ENCODE measurements at regions not wholly inside any gene's neighbourhood (a gene's known extent, or its start where the extent isn't known, plus 50 kb on each side); places are given as distances from the start of the nearest gene placed in this dataset.

DNA sequence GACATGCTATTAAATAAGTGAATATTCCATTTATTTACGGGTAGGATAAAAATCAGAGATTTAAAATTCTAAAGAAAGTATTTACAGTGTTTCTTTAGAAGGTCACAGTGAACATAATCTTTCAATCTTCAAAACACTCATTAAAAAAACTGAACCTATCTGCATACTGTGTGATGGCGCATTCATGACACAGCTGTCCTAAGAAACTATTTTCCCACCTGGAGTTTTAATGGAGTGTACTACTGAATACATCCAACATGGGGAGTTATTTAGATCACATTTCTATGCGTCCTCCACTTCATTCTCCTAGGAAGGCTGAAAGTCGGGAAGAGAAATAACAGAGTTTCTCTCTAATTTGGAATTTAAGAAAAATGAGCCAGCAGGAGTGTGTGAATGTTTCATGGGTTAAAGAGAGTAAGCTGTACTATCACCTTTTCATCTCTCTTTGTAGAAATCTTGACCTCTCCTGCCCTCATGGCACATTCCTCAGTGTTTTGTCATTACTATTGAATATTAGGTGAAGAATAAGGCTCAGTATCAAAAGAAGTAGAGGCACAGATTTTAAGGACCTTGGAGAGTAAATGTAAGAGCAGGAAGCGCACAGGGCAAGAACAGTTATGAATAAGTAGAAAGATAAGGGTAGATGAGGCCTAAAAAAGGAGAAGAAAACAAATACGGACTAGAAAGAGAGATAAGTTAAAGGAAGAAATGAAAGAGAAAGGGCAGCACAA is 551.2 kb upstream of the TUSC1 start:
- H4K91ac ChIP-seq (replicated peaks; ENCODE audit: insufficient read length, low read length): no peak overlapping the region
- DNase-seq (ENCODE audit: low read depth in 1 of 2, low spot score in 2 of 2) (no peak), FAIRE-seq (no peak)
- no peaks in the 10 kb centered on the region for H4K20me1 ChIP-seq (replicated peaks in 1 of 2; ENCODE audit: control insufficient read depth in 1 of 2, insufficient read depth in 2 of 2, low read length in 2 of 2)
- H3K79me1 ChIP-seq (ENCODE audit: low read depth, low read length): no peaks in the 10 kb centered on the region
- no peaks in the 10 kb centered on the region for H3K9me3 ChIP-seq (ENCODE audit: insufficient read depth in 2 of 2, low read depth in 1 of 2, low read length in 1 of 2)
- no peak overlapping the region for H3K4me3 ChIP-seq (ENCODE audit: extremely low read depth in 1 of 4, insufficient read depth in 2 of 4, low read depth in 3 of 4, low read length in 4 of 4)
- no peak overlapping the region for H2AK5ac ChIP-seq (ENCODE audit: low read depth, low read length)
- H3K79me2 ChIP-seq (ENCODE audit: control insufficient read depth in 1 of 2, insufficient read depth in 2 of 2, low read length in 2 of 2): no peaks in the 10 kb centered on the region
- no peak overlapping the region for H4K8ac ChIP-seq (ENCODE audit: extremely low read depth, insufficient read depth, low read length)
- H3K4me2 ChIP-seq (ENCODE audit: insufficient read depth in 1 of 2, low read depth in 2 of 2, low read length in 2 of 2): no peak overlapping the region
- no peak overlapping the region for H2BK20ac ChIP-seq (ENCODE audit: low read length)
- no peak overlapping the region for H2BK120ac ChIP-seq (replicated peaks; ENCODE audit: low read depth, low read length)
- no peak overlapping the region for H3K27ac ChIP-seq (ENCODE audit: low read depth, low read length)
- H3K27me3 ChIP-seq (replicated peaks in 1 of 4; ENCODE audit: control insufficient read depth in 3 of 4, extremely low read depth in 1 of 4, insufficient read depth in 3 of 4, low read length in 3 of 4): no peaks in the 10 kb centered on the region
- H2BK5ac ChIP-seq (ENCODE audit: low read depth, low read length): no peak overlapping the region
- no peaks in the 10 kb centered on the region for H3K36me3 ChIP-seq (ENCODE audit: control insufficient read depth in 2 of 4, insufficient read depth in 4 of 4, low read length in 3 of 4)
- H2AFZ ChIP-seq (ENCODE audit: low read length): no peak overlapping the region
- no peak overlapping the region for H3K56ac ChIP-seq (replicated peaks; ENCODE audit: insufficient read length, low read depth, low read length)
- no peak overlapping the region for H2BK15ac ChIP-seq (ENCODE audit: low read length)
- no peaks in the 10 kb centered on the region for H3K23me2 ChIP-seq (ENCODE audit: low read depth, low read length)
- H3K14ac ChIP-seq (ENCODE audit: insufficient read length): no peak overlapping the region
- peaks cover 0 to 3% (median 1%) of the 10 kb centered on the region in 4 experiments; a peak in 2 of 7 replicates for H3K4me1 ChIP-seq (replicated peaks in 1 of 4; ENCODE audit: control insufficient read depth in 3 of 4, insufficient read depth in 4 of 4, low read length in 3 of 4)
- no peak overlapping the region for H3K9ac ChIP-seq (replicated peaks in 1 of 4; ENCODE audit: extremely low read depth in 1 of 4, low read depth in 3 of 4, low read length in 3 of 4)
- H3K4ac ChIP-seq (replicated peaks; ENCODE audit: insufficient read length, low read depth, low read length): no peak overlapping the region
- ChIA-PET POLR2A (ENCODE audit: partially characterized antibody) (no interaction called here), CTCF (ENCODE audit: partially characterized antibody) (no interaction called here)
- no peak overlapping the region for H4K5ac ChIP-seq (ENCODE audit: insufficient read length, low read depth, low read length)
- H3K23ac ChIP-seq (ENCODE audit: insufficient read length): no peak overlapping the region
- H3K18ac ChIP-seq (ENCODE audit: extremely low read depth, low read length): no peak overlapping the region
- WGBS, 2 experiments (ENCODE audit: extremely low coverage in 1 of 2, insufficient coverage in 1 of 2, insufficient read length in 1 of 2, insufficient replicate concordance in 2 of 2, low coverage in 1 of 2, low lambda C conversion rate in 2 of 2, missing lambda C conversion rate in 1 of 2): 94% methylated on average over 6 of the region's 6 CpGs; no CpG with 5 or more reads in 1 of the 2 experiments
- H2BK12ac ChIP-seq (ENCODE audit: low read depth, low read length): no peak overlapping the region
- TF ChIP-seq TBP (IDR thresholded peaks at IDR 0.05; ENCODE audit: low read depth, low read length): no peak
- no peak for TF ChIP-seq CEBPB (IDR thresholded peaks at IDR 0.05; ENCODE audit: low read depth, low read length)
- no peak for TF ChIP-seq RBBP5 (IDR thresholded peaks at IDR 0.05; ENCODE audit: borderline replicate concordance, low read depth, low read length)
- TF ChIP-seq, protein P1, sequence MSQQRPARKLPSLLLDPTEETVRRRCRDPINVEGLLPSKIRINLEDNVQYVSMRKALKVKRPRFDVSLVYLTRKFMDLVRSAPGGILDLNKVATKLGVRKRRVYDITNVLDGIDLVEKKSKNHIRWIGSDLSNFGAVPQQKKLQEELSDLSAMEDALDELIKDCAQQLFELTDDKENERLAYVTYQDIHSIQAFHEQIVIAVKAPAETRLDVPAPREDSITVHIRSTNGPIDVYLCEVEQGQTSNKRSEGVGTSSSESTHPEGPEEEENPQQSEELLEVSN (IDR thresholded peaks at IDR 0.05): no peak
- no peak for TF ChIP-seq NANOG (IDR thresholded peaks at IDR 0.05; ENCODE audit: insufficient read depth, low read depth, low read length, poor library complexity, severe bottlenecking)
- TF ChIP-seq POLR2AphosphoS5 (IDR thresholded peaks at IDR 0.05; ENCODE audit: low read depth, low read length): no peak
- TF ChIP-seq, protein P2, sequence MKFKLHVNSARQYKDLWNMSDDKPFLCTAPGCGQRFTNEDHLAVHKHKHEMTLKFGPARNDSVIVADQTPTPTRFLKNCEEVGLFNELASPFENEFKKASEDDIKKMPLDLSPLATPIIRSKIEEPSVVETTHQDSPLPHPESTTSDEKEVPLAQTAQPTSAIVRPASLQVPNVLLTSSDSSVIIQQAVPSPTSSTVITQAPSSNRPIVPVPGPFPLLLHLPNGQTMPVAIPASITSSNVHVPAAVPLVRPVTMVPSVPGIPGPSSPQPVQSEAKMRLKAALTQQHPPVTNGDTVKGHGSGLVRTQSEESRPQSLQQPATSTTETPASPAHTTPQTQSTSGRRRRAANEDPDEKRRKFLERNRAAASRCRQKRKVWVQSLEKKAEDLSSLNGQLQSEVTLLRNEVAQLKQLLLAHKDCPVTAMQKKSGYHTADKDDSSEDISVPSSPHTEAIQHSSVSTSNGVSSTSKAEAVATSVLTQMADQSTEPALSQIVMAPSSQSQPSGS (IDR thresholded peaks at IDR 0.05; ENCODE audit: low read length): no peak
- TF ChIP-seq TAF1 (IDR thresholded peaks at IDR 0.05; ENCODE audit: low read depth, low read length): no peak
- no peak for TF ChIP-seq RXRA (IDR thresholded peaks at IDR 0.05; ENCODE audit: insufficient read depth, low read depth, low read length)
- no peak for TF ChIP-seq SIX5 (IDR thresholded peaks at IDR 0.05; ENCODE audit: low read depth, low read length)
- TF ChIP-seq JUN (IDR thresholded peaks at IDR 0.05; ENCODE audit: low read depth, low read length): no peak
- TF ChIP-seq NRF1 (IDR thresholded peaks at IDR 0.05; ENCODE audit: low read depth, low read length): no peak
